Progenitor cell of endocrine pancreas (in vitro differentiated cells): ENCODE measurements at regions not wholly inside any gene's neighbourhood (a gene's known extent, or its start where the extent isn't known, plus 50 kb on each side); places are given as distances from the start of the nearest gene placed in this dataset.
"Not testable (repeated sequence)": the region's sequence is repeated elsewhere in the genome, so short reads cannot be mapped to it uniquely, and the experiment has no call there.

Experiments used
- DNase-seq: peaks from one replicate; pipeline ENCODE4 v3.0.0; 2021; ENCODE audit warnings: low spot score; ENCODE audit not compliant: unreplicated experiment
- H3K27ac Mint-ChIP-seq: 2 replicates; pipeline ENCODE4 v1.8.0; 2021; ENCODE audit warnings: mild to moderate bottlenecking, moderate library complexity, mixed read lengths
- H3K27me3 Mint-ChIP-seq: 2 replicates; pipeline ENCODE4 v1.8.0; 2021; ENCODE audit warnings: mixed read lengths
- H3K36me3 Mint-ChIP-seq: 2 replicates; pipeline ENCODE4 v1.8.0; 2022; ENCODE audit warnings: mixed read lengths; ENCODE audit not compliant: insufficient read depth
- H3K4me1 Mint-ChIP-seq: 2 replicates; pipeline ENCODE4 v1.8.0; 2021; ENCODE audit warnings: low read depth, mixed read lengths
- H3K4me3 Mint-ChIP-seq: 2 replicates; pipeline ENCODE4 v1.8.0; 2021; ENCODE audit warnings: low read depth, mild to moderate bottlenecking, moderate library complexity, mixed read lengths
- H3K9me3 Mint-ChIP-seq: 2 replicates; pipeline ENCODE4 v1.8.0; 2021; ENCODE audit warnings: low read depth, mixed read lengths
- CTCF ChIP-seq: fragments of 200-600 bp; sonication (generic); IDR thresholded peaks from one replicate; pipeline ENCODE4 v1.5.0; 2021; ENCODE audit warnings: antibody characterized with exemption, mild to moderate bottlenecking; ENCODE audit not compliant: unreplicated experiment

GRCh38 chr21:17197996-17198395 is 314.8 kb upstream of the CXADR start:
- peaks cover 4% of the 10 kb centered on the region for H3K9me3 Mint-ChIP-seq
- no peaks in the 10 kb centered on the region for H3K27me3 Mint-ChIP-seq
- no peaks in the 10 kb centered on the region for H3K4me1 Mint-ChIP-seq
- no peak for DNase-seq
- H3K4me3 Mint-ChIP-seq: no peak overlapping the region
- no peaks in the 10 kb centered on the region for H3K36me3 Mint-ChIP-seq
- TF ChIP-seq CTCF: no peak
- no peak overlapping the region for H3K27ac Mint-ChIP-seq

GRCh38 chr21:17200250-17200649 is 312.6 kb upstream of the CXADR start:
- no peak for TF ChIP-seq CTCF
- no peak for DNase-seq
- Mint-ChIP-seq H3K4me1 (no peaks in the 10 kb centered on the region), H3K36me3 (no peaks in the 10 kb centered on the region), H3K27me3 (no peaks in the 10 kb centered on the region), H3K4me3 (no peak overlapping the region), H3K9me3 (no peaks in the 10 kb centered on the region), H3K27ac (no peak overlapping the region)

DNA sequence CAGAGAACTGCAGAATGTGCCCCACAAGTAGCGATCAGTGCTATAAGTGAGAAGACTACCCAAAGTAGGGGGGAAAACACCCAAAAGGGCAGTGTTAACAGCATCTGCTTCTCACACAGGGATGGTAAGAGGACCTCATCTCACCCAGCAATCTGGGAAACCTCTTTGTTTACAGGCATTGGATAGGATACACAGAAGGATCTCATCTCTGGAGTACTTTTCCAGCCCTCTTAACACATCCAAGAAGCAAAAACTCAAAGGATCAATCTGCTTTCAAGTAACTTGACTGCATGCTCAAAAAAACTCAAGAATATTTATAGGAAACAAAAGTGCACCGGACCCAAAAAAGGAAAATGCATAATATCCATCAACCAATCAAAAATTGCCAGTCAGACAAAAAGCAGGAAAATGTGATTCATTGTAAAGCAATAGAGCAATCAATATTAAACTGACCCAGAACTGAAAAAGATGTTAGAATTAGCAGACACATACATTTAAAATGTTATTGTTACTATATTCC is 311.0 kb upstream of the CXADR start:
- H3K4me3 Mint-ChIP-seq: no peak overlapping the region
- no peak for DNase-seq

DNA sequence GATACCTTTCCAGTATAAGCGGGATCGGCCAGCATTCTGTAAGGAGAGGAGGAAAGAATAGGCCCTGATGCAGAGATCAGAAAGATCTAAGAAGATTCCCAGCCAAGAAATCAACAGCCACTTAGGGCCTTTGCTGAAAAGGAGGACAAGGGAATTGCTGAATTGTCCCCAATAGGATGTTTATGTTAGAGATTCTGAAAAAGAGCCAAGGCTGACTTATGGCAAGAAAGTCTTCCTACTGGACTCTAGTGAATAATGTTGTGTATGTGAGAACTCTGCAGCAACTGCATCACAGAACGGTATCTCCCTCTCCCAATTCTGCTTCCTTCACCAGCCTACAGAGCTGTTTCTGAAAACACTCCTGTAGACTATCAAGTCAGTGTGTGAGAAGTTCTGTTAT is 298.0 kb upstream of the CXADR start:
- Mint-ChIP-seq H3K36me3 (no peaks in the 10 kb centered on the region), H3K4me3 (no peak overlapping the region), H3K27ac (no peak overlapping the region), H3K9me3 (peaks cover 5% of the 10 kb centered on the region), H3K27me3 (no peaks in the 10 kb centered on the region), H3K4me1 (peaks cover 7% of the 10 kb centered on the region)
- DNase-seq: no peak
- TF ChIP-seq CTCF: no peak

More for the DNA sequence above, 311.0 kb upstream of the CXADR start:
- H3K9me3 Mint-ChIP-seq: no peaks in the 10 kb centered on the region
- H3K36me3 Mint-ChIP-seq: no peaks in the 10 kb centered on the region
- H3K27ac Mint-ChIP-seq: no peak overlapping the region
- no peaks in the 10 kb centered on the region for H3K27me3 Mint-ChIP-seq
- TF ChIP-seq CTCF: no peak
- no peaks in the 10 kb centered on the region for H3K4me1 Mint-ChIP-seq

DNA sequence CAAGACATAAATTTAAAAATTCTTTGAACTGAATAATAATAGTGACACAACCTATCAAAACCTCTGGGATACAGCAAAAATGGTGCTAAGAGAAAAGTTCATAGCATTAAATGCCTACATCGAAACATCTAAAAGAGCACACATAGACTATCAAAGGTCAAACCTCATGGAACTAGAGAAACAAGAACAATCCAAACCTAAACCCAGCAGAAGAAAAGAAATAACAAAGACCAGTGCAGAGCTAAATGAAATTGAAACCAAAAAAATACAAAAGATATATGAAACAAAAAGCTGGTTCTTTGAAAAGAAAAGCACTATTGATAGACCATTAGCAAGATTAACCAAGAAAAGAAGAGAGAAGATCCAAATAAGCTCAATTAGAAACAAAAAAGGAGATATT is 293.8 kb upstream of the CXADR start:
- H3K4me1 Mint-ChIP-seq, H3K27ac Mint-ChIP-seq, H3K36me3 Mint-ChIP-seq, H3K4me3 Mint-ChIP-seq, H3K27me3 Mint-ChIP-seq, DNase-seq: not testable (repeated sequence)
- H3K9me3 Mint-ChIP-seq: peaks cover 14% of the 10 kb centered on the region

- H3K27ac Mint-ChIP-seq: no peak overlapping the region
- no peak for TF ChIP-seq CTCF
- no peaks in the 10 kb centered on the region for H3K27me3 Mint-ChIP-seq
- peaks cover 2% of the 10 kb centered on the region for H3K4me1 Mint-ChIP-seq
- H3K4me3 Mint-ChIP-seq: no peak overlapping the region
- peaks cover 10% of the 10 kb centered on the region for H3K9me3 Mint-ChIP-seq
- no peak for DNase-seq
- H3K36me3 Mint-ChIP-seq: peaks cover 2% of the 10 kb centered on the region
These were observed 281.7 kb upstream of the CXADR start for GRCh38 chr21:17231124-17231523.
